ENCODE measurements at regions not wholly inside any gene's neighbourhood (a gene's known extent, or its start where the extent isn't known, plus 50 kb on each side); places are given as distances from the start of the nearest gene placed in this dataset.

DNA sequence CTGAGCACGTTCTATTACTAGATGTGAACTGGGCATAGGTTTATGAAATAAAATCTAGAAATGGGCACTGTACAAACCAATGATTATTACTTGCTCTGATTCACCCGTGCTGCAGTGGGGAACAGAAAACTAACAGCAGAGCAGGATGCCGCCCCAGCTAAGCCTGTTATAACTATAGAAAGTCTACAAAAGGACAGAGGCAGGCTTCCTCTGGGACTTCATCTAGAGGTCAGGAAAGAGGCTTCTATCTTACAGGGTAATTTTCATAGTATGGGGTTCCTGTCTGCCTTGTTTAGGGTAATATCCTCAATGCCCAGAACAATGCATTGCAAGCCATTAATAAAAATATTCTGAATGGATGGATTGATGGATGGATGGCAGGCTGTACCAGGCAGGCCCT, 177.0 kb upstream of the TBL1XR1 start:
- TF ChIP-seq POLR2A (IDR thresholded peaks at IDR 0.05; ENCODE audit: low read depth, low read length) = no peak
- TF ChIP-seq POLR2AphosphoS5 (IDR thresholded peaks at IDR 0.05; ENCODE audit: low read depth, low read length) = no peak
- no peak for TF ChIP-seq TAF1 (IDR thresholded peaks at IDR 0.05; ENCODE audit: borderline replicate concordance, low read depth, low read length)
